ENCODE measurements at regions not wholly inside any gene's neighbourhood (a gene's known extent, or its start where the extent isn't known, plus 50 kb on each side); places are given as distances from the start of the nearest gene placed in this dataset.
"Not testable (repeated sequence)": the region's sequence is repeated elsewhere in the genome, so short reads cannot be mapped to it uniquely, and the experiment has no call there.

GRCh38 chr17:77786740-77787505 lies 171.6 kb upstream of the TNRC6C start:
- DNase-seq: no peak

- no peak for DNase-seq
Measured at GRCh38 chr17:77790143-77790829, 168.2 kb upstream of the TNRC6C start.

GRCh38 chr17:77792626-77793025 lies 165.9 kb upstream of the TNRC6C start:
- DNase-seq: no peak

- DNase-seq: no peak
Measured at GRCh38 chr17:77793146-77793970, 165.1 kb upstream of the TNRC6C start.

GRCh38 chr17:77793971-77794235 lies 164.6 kb upstream of the TNRC6C start:
- DNase-seq: no peak

- DNase-seq: no peak
Measured at GRCh38 chr17:77794846-77795245, 163.7 kb upstream of the TNRC6C start.

- no peak for DNase-seq
Measured at GRCh38 chr17:77795685-77796084, 162.8 kb upstream of the TNRC6C start.

GRCh38 chr17:77796176-77796860 lies 162.2 kb upstream of the TNRC6C start:
- no peak for DNase-seq

GRCh38 chr17:77798031-77798430 lies 160.5 kb upstream of the TNRC6C start:
- no peak for DNase-seq

GRCh38 chr17:77798481-77798880 lies 160.0 kb upstream of the TNRC6C start:
- DNase-seq: no peak

- DNase-seq: no peak
Measured at GRCh38 chr17:77800816-77801215, 157.7 kb upstream of the TNRC6C start.

GRCh38 chr17:77801545-77802332 lies 156.8 kb upstream of the TNRC6C start:
- DNase-seq: no peak

GRCh38 chr17:77802333-77802615 lies 156.2 kb upstream of the TNRC6C start:
- DNase-seq: no peak

- no peak for DNase-seq
Measured at GRCh38 chr17:77802811-77803220, 155.7 kb upstream of the TNRC6C start.

- no peak for DNase-seq
Measured at GRCh38 chr17:77803726-77804125, 154.8 kb upstream of the TNRC6C start.

GRCh38 chr17:77804796-77805426 lies 153.6 kb upstream of the TNRC6C start:
- DNase-seq: no peak

- not testable (repeated sequence) for DNase-seq
Measured at GRCh38 chr17:77805970-77806369, 152.5 kb upstream of the TNRC6C start.

- no peak for DNase-seq
Measured at GRCh38 chr17:77807051-77807745, 151.3 kb upstream of the TNRC6C start.

- DNase-seq: no peak
Measured at GRCh38 chr17:77807746-77808441, 150.6 kb upstream of the TNRC6C start.

- no peak for DNase-seq
Measured at GRCh38 chr17:77808686-77809425, 149.6 kb upstream of the TNRC6C start.

Measured in CD4-positive, alpha-beta T cell treated with Interleukin-6 for 4 hours (primary cell).